ENCODE measurements at regions not wholly inside any gene's neighbourhood (a gene's known extent, or its start where the extent isn't known, plus 50 kb on each side); places are given as distances from the start of the nearest gene placed in this dataset.

DNA sequence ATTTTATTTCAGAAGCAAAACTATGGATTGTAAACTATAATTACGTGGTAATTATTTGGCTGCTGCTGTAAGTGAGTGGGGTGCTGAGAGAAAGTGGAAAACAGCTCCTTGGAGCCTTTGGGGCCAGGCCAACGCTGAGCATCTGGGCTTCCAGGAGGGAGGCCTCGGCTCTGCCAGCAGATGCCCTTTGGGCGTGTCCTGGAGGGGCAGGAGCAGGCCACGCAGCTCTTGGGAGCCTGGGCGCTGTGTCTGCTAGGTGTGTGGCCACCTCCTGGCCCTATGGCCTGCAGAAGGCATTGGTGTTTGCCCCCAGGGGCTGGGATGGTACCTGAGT is 423.3 kb downstream of the GLRX3 start:
- no peak for DNase-seq (ENCODE audit: low read depth)

GRCh38 chr10:130560116-130560515 is 423.9 kb downstream of the GLRX3 start:
- DNase-seq (ENCODE audit: low read depth): no peak

- no peak for DNase-seq (ENCODE audit: low read depth)
These were observed 424.4 kb downstream of the GLRX3 start for GRCh38 chr10:130560573-130560972.

- no peak for DNase-seq (ENCODE audit: low read depth)
These were observed 425.5 kb downstream of the GLRX3 start for GRCh38 chr10:130561681-130562080.

GRCh38 chr10:130567011-130567410 is 430.8 kb downstream of the GLRX3 start:
- DNase-seq (ENCODE audit: low read depth): no peak

DNA sequence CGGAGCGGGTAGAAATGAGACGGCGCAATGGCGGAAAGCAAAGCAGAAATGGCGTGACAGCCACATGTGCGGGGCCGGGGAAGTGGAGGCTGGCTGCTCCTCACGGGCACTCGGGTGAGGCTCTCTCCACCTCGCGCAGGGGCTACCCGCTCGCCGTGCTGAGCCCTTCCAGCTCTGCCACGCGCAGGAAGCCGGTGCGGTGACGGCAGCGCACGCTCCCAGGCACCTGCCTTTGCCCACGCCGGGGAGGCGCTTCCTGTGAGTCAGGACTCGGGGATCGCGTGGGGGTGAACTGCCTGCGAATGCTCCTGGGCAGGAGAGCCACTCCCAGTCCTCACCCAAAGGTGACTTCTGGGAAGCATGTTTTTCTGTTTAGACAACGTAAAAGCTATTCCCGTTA is 431.2 kb downstream of the GLRX3 start:
- no peak for DNase-seq (ENCODE audit: low read depth)

- DNase-seq (ENCODE audit: low read depth): no peak
These were observed 432.1 kb downstream of the GLRX3 start for GRCh38 chr10:130568246-130568645.

DNA sequence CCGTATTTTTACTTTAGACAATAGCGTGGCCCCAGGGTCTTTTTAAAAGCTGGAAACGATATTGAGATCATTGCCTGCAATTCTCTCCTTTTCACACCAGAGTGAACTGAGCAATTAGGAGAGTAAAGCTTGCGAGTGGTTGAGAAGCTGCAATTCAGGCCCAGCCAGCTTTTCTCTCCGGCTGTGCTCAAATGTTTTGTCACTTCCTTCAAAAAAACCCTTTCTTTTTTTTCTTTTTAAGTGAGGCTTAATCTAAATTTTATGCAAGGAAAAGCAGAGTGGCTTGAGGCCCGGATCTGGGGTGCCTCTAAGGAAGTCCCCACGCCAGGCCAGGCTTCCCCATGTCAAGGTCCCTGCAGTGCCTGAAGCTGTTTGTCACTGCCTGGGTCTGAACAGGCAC is 433.9 kb downstream of the GLRX3 start:
- DNase-seq (ENCODE audit: low read depth): no peak

DNA sequence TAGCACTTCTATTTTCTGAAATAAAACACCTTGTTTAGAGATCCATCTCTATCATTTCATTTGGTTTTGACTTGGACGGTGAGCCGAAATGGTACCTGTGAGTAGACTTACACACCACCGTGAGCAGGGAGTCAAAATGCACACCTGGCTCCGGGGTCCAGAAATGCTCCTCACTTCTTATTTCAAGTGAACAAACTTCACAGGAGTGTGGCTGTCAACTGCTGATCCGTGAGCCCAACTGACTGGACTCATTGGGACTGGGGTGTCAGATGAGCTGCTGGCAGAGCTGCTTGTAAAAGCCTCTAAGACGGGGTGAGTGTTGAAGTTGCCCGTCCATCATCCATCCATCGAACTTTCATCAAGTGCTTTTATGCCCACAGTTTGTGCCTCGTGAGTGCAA is 435.5 kb downstream of the GLRX3 start:
- no peak for DNase-seq (ENCODE audit: low read depth)

DNA sequence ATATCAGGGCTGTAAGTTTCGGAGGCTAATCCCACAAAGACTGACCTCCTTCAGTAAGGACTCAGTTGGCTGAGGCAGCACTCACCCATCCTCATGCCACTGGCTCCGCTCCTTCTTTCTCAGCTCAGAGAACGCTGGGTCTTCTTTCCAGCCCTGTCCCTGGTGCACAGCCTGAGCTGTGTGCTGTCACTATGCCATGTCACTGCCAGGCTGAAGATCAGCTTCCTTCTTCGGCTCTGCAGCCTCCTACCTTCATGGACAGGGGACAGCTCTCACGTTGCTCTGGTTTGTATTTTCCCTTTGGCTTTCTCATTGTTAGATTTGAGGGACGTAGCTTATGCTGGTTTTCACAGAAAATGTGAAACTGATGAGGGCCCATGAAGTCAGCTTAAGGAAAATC is 437.3 kb downstream of the GLRX3 start:
- DNase-seq (ENCODE audit: low read depth): no peak

- no peak for DNase-seq (ENCODE audit: low read depth)
These were observed 439.6 kb downstream of the GLRX3 start for GRCh38 chr10:130575756-130576285.

DNA sequence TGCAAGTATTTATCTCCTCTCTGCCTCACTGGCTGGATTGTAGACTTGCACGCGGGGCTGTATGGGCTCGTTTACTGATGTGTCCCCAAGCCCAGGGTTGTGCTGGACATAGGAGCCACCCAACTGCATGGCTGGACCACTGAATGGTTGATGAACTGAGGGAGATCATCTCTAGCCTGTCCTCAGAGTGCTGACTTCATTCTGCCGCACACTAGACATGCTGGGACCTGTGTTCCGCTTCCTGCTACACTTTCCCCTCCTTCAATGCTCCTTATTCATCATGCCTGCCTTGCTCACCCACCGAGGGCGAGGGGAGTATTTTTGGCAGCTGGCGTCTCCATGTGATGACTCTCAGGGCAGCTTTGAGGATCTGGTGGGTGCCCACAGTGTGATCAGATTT is 440.2 kb downstream of the GLRX3 start:
- DNase-seq (ENCODE audit: low read depth): no peak

- DNase-seq (ENCODE audit: low read depth): no peak
These were observed 440.8 kb downstream of the GLRX3 start for GRCh38 chr10:130577039-130577438.

DNA sequence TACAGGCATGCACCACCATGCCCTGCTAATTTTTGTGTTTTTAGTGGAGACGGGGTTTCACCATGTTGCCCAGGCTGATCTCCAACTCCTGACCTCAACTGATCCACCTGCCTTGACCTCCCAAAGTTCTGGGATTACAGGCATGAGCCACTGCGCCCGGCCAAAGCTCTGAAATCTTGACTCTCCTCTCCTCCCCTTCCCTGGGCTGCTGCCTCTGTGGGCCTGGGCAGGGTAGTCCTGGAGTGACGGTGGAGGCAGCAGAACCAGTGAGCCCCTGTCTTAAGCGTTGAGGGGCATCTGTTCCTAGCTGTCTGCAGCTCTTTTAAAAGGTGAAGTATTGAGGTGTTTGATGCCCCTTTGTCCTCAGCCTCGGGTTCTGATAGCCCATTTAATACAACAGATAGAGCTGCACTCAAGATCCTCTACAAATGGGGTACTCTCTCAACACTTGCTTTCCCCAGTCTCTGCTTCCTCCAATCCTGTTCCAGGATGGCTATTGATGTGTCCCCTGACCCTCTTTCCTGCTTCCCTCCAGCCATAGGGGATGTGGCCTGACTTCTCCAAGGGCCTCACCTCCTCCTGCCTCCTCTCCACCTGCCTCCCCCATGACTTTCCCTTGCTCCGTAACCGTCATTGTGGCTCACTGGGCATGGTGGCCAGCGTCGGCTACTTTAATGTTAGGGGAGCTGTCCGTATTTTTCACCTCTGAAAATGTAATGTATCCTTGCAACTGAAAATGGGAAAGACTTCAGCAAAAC is 442.5 kb downstream of the GLRX3 start:
- DNase-seq (ENCODE audit: low read depth): no peak

DNA sequence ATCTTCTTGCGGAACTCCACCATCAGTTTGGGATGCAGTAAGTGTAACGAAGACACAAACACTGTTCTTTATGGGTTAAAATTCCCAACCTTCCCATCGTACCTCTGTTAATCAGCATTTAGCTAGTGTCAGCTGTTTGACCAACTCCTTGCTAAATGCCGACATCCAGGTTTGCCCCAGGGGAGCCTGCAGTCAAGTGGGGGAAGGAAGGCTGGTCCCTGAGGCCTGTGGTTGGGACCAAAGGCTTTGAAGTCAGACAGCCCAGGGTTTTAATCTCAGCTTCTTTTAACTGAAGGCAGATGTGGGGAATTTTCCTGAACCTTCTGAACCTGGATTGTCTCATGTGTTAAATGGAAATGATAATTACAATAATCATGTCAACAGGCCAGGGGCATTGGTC is 443.7 kb downstream of the GLRX3 start:
- no peak for DNase-seq (ENCODE audit: low read depth)

DNA sequence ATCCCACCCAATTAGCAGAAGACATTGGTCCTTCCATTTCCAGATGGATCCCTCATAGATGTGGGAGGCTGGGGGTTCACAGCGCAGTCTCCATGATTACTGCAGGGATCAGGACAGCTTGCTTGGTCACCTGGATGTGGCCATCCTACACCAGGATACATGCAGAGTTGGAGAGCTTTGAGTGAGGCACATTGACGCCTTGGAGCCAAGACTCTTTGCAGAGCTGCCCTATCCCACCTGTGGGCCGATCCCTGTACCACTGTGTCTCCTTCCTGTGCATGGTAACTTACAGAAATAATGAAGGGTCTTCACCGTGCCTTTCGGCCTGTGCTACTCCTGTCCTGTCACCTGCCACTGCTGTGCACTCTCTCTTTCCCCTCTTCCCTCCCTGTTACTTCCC is 444.8 kb downstream of the GLRX3 start:
- no peak for DNase-seq (ENCODE audit: low read depth)

DNA sequence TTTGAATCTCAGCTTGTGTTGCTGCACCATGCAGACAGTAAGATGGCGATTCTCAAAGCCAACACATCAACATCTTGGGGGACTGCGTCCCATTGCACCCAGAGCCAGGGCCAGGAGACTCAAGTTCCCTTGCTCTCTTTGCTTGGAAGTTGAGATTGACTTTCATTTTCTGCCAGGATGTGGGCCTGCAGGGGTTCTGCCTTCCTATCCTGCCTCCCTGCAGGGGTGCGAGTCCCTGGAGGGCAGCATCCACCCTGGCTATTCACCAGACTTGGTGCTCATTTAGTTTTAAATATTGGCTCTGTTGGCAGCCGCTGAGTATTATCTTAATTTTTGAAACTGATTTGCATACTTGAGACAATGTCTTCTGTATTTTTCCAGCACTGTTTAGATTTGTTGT is 451.5 kb downstream of the GLRX3 start:
- DNase-seq (ENCODE audit: low read depth): no peak

- no peak for DNase-seq (ENCODE audit: low read depth)
These were observed 469.8 kb downstream of the GLRX3 start for GRCh38 chr10:130606001-130606405.

- DNase-seq (ENCODE audit: low read depth): no peak
These were observed 471.2 kb downstream of the GLRX3 start for GRCh38 chr10:130607366-130607765.

DNA sequence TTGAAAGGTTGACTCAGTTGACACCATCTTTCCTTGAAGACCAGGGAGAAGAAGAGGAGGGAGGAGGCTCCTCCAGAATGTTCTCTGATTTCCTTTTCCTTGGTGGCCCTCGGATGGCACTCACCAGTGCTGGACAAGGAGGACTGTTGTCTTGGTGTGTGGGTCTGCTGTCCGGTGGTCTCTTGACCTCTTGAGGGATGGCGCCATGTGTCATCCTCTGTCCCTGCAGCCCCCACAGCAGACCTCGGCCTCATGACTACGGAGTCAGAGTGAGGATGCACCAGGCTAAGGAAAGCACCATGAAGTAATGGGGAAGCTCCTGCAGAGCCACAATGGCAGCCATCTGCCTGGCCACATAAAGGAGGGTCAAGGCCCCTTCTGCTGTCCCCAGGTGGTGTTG is 475.0 kb downstream of the GLRX3 start:
- DNase-seq (ENCODE audit: low read depth): no peak

DNA sequence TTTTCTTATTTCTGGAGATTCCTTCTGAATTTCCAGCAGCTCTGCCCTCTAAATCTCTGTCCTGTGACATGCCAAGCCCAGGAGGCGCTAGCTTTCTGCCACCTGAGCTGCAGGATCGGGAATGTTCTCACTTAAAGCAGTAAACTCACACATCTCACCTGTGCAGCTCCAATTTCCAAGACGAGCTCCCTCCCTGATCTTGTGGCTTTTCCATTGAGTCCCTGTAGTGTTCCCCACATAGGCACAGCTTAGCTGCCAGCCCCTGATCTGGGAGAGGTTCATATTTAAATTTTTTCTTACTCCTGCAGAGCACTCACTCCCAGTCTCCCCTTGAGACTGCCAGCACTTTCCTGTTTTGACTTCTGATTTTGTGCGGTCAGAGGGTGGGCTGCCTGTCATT is 479.3 kb downstream of the GLRX3 start:
- DNase-seq (ENCODE audit: low read depth): no peak

DNA sequence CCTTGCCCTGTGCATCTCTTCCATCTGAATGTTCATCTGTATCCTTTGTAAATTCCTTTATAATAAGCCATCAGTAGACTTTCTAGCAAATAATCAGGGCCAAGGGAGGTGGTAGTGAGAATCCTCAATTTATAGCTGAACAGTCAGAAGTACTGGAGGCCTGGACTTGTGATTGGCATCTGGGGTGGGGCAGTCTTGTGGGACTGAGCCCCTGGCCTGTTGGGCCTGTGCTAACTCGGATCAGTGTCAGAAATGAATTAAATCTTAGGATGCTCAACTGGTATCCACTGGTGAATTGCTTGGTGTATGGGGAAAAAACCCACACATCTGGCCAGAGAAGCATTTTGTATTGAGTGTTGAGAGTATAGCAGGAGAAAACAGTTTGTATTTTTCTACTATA is 481.8 kb downstream of the GLRX3 start:
- no peak for DNase-seq (ENCODE audit: low read depth)

GRCh38 chr10:130618647-130619046 is 482.5 kb downstream of the GLRX3 start:
- DNase-seq (ENCODE audit: low read depth): no peak

GRCh38 chr10:130621231-130621775 is 485.1 kb downstream of the GLRX3 start:
- no peak for DNase-seq (ENCODE audit: low read depth)

Measured in amniotic epithelial cell (primary cell).